Ishikawa (cell line): ENCODE measurements at regions not wholly inside any gene's neighbourhood (a gene's known extent, or its start where the extent isn't known, plus 50 kb on each side); places are given as distances from the start of the nearest gene placed in this dataset.

ENCODE experiments used
- CEBPB ChIP-seq: IDR thresholded peaks from 2 replicates; pipeline ENCODE4 v1.6.1; 2012
- CREB1 ChIP-seq: IDR thresholded peaks from 2 replicates; pipeline ENCODE4 v1.6.1; 2012; ENCODE audit warnings: low read depth
- EGR1 ChIP-seq: IDR thresholded peaks from 2 replicates; pipeline ENCODE4 v1.6.1; 2012
- EP300 ChIP-seq: IDR thresholded peaks from 2 replicates; pipeline ENCODE4 v1.6.1; 2012; ENCODE audit warnings: borderline replicate concordance
- FOXM1 ChIP-seq: IDR thresholded peaks from 2 replicates; pipeline ENCODE4 v1.6.1; 2012; ENCODE audit warnings: low read depth, borderline replicate concordance
- NFIC ChIP-seq: IDR thresholded peaks from 2 replicates; pipeline ENCODE4 v1.6.1; 2012
- RAD21 ChIP-seq: IDR thresholded peaks from 2 replicates; pipeline ENCODE4 v1.6.1; 2012; ENCODE audit warnings: low read depth
- TAF1 ChIP-seq: IDR thresholded peaks from 2 replicates; pipeline ENCODE4 v1.6.1; 2012; ENCODE audit warnings: low read depth, mild to moderate bottlenecking
- TCF12 ChIP-seq: IDR thresholded peaks from 2 replicates; pipeline ENCODE4 v1.6.1; 2012; ENCODE audit warnings: low read depth
- TEAD4 ChIP-seq: IDR thresholded peaks from 2 replicates; pipeline ENCODE4 v1.6.1; 2012
- YY1 ChIP-seq: IDR thresholded peaks from 2 replicates; pipeline ENCODE4 v1.6.1; 2012; ENCODE audit warnings: low read depth
- ZBTB7A ChIP-seq: IDR thresholded peaks from 2 replicates; pipeline ENCODE4 v1.6.1; 2012; ENCODE audit warnings: low read depth
- TF ChIP-seq, protein P1 (sequence below): IDR thresholded peaks from 2 replicates; pipeline ENCODE4 v1.6.1; 2012
- TF ChIP-seq, protein P2 (sequence below): IDR thresholded peaks from 2 replicates; pipeline ENCODE4 v1.6.1; 2012; ENCODE audit warnings: low read depth, mild to moderate bottlenecking
- TF ChIP-seq, protein P3 (sequence below): IDR thresholded peaks from 2 replicates; pipeline ENCODE4 v1.6.1; 2012

DNA sequence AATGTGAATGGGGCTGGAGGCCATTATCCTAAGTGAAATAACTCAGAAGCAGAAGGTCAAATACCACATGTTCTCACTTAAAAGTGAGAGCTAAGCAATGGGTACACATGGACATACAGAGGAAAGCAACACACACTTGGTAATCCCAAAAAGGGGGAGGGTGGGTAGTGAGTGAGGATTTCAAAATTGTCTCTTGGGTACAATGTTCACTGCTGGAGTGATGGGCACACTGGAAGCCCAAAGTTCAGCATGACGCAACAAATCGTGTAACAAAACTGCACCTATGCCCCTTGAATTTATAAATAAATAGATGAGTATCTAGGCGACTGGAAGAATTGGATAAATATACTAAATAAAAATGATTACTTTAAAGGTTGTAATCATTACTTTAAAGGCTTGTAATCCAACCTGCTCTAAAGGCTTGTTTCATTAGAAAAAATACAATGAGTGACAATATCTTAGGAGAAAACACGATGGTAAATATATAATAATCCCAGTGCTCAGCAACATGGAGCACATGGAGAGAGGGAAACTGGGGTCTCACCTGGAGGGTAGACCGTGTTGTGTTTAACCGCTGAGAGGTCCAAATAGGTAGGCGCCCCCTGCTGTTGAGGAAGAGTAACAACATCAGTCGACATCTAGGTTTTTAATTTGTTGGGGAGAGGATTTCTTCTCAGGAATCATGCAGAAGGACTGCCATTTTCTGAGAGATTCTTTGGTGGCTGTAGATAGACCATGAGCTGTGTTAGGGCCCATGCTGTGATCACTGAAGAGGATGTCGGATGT lies 78.5 kb upstream of the ROBO1 start:
- TF ChIP-seq TEAD4 (no peak), ZBTB7A (no peak), NFIC (no peak)

DNA sequence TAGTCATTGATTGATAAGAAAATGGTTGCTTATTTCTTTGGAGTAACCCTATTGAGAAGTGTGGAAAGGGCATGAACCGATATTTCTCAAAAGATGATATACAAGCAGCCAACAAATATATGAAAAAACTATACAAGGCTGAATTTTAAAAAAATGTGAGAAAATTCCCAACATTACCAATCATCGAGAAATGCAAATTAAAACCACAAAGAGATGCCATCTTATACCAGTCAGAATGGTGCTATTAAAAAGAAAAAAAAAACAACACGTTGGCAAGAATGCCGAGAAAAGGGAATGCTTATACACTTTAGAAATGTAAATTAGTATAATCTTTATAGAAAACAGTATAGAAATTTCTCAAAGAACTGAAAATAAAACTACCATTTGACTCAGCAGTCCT lies 77.7 kb upstream of the ROBO1 start:
- TF ChIP-seq RAD21 (no peak), EP300 (no peak), FOXM1 (no peak), ZBTB7A (no peak), CREB1 (no peak), NFIC (no peak), YY1 (no peak), TCF12 (no peak), TAF1 (no peak), TEAD4 (no peak), CEBPB (no peak), EGR1 (no peak)
- TF ChIP-seq, protein P1, sequence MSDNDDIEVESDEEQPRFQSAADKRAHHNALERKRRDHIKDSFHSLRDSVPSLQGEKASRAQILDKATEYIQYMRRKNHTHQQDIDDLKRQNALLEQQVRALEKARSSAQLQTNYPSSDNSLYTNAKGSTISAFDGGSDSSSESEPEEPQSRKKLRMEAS = no peak
- TF ChIP-seq, protein P2, sequence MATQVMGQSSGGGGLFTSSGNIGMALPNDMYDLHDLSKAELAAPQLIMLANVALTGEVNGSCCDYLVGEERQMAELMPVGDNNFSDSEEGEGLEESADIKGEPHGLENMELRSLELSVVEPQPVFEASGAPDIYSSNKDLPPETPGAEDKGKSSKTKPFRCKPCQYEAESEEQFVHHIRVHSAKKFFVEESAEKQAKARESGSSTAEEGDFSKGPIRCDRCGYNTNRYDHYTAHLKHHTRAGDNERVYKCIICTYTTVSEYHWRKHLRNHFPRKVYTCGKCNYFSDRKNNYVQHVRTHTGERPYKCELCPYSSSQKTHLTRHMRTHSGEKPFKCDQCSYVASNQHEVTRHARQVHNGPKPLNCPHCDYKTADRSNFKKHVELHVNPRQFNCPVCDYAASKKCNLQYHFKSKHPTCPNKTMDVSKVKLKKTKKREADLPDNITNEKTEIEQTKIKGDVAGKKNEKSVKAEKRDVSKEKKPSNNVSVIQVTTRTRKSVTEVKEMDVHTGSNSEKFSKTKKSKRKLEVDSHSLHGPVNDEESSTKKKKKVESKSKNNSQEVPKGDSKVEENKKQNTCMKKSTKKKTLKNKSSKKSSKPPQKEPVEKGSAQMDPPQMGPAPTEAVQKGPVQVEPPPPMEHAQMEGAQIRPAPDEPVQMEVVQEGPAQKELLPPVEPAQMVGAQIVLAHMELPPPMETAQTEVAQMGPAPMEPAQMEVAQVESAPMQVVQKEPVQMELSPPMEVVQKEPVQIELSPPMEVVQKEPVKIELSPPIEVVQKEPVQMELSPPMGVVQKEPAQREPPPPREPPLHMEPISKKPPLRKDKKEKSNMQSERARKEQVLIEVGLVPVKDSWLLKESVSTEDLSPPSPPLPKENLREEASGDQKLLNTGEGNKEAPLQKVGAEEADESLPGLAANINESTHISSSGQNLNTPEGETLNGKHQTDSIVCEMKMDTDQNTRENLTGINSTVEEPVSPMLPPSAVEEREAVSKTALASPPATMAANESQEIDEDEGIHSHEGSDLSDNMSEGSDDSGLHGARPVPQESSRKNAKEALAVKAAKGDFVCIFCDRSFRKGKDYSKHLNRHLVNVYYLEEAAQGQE = no peak
- TF ChIP-seq, protein P3, sequence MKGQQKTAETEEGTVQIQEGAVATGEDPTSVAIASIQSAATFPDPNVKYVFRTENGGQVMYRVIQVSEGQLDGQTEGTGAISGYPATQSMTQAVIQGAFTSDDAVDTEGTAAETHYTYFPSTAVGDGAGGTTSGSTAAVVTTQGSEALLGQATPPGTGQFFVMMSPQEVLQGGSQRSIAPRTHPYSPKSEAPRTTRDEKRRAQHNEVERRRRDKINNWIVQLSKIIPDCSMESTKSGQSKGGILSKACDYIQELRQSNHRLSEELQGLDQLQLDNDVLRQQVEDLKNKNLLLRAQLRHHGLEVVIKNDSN = no peak

DNA sequence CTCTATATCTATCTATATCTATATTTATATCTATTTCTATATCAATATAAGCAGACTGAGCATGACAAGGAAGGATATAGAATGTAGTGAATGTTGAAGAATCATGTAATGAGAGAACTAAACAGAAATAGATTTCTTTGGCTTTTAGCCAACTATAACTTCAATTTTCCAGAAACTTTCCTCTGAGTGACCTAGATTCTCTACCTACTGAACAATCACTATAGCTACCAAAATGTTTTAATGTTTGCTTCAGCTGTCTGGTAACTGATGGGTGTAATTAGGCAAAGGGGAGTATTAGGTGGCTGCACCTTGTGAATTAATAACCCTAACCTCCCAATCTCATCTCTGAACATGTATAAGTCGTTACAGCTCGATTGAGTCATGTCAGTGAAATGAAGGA lies 76.4 kb upstream of the ROBO1 start:
- no peak for TF ChIP-seq TCF12
- TF ChIP-seq, protein P3 = no peak
- TF ChIP-seq, protein P2 = no peak
- no peak for TF ChIP-seq CREB1
- 0 out of 2 replicates have a peak, but pooled peaks have one; percentile 9 for TF ChIP-seq NFIC
- TF ChIP-seq TAF1 = no peak
- no peak for TF ChIP-seq RAD21
- TF ChIP-seq YY1 = no peak

DNA sequence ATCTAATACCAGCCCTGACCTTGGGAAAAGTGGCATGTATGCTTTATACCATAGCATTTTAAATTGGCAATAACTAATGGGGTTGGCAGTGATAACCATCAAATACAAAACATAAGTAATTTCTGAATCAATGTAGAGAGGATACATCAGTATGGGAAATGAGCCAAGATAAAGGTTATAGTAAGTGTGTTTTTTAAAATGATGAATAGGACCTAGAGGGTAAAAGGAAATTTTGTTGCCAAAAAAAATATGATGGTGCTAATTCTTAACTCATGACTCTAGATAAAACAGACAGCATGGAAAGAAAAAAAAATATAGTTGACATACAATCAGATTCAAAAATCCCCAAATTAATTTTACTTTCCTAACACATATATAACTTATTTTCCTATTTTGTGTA lies 75.4 kb upstream of the ROBO1 start:
- TF ChIP-seq EP300 (no peak), ZBTB7A (no peak), NFIC (no peak), RAD21 (no peak), EGR1 (no peak)
- TF ChIP-seq, protein P2 = no peak

DNA sequence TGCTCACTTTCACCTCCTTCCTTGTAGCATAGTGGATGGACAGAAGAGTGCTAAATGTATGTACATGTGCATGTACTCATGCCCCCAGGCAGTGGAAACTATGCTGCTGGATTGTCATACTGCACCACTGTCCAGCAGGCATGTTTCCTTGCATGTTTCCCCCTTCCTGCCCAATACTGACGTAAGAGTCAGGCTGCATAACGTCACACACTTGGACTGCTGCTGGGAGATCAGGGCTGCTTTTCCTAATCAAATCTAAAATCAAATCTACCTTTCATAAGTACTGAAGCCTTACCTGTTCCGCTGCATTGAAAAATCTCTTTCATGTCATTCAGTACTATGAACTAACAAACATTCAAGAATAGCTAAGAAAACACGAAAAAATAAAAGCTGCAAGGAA lies 67.9 kb upstream of the ROBO1 start:
- TF ChIP-seq TEAD4 (no peak), EGR1 (no peak), TAF1 (no peak), TCF12 (no peak), CREB1 (no peak), CEBPB (no peak), EP300 (no peak), NFIC (no peak), RAD21 (no peak), FOXM1 (no peak), ZBTB7A (no peak)
- TF ChIP-seq, protein P1 = no peak
- TF ChIP-seq, protein P2 = no peak
- TF ChIP-seq, protein P3 = no peak
